Mesodermal cell (in vitro differentiated cells): ENCODE measurements at regions not wholly inside any gene's neighbourhood (a gene's known extent, or its start where the extent isn't known, plus 50 kb on each side); places are given as distances from the start of the nearest gene placed in this dataset.

ENCODE experiments used
- H3K27ac ChIP-seq: 2 replicates; pipeline ENCODE4 v1.7.0; 2013; ENCODE audit warnings: mild to moderate bottlenecking, low read depth, low read length, moderate library complexity; ENCODE audit not compliant: severe bottlenecking
- H3K36me3 ChIP-seq: 2 replicates; pipeline ENCODE4 v1.7.1; 2013; ENCODE audit warnings: mild to moderate bottlenecking, low read length, moderate library complexity; ENCODE audit not compliant: control insufficient read depth, insufficient read depth
- H3K4me1 ChIP-seq: one replicate; pipeline ENCODE4 v1.7.1; 2013; ENCODE audit warnings: mild to moderate bottlenecking, low read length; ENCODE audit not compliant: insufficient read depth, control insufficient read depth, poor library complexity, severe bottlenecking
- H3K4me3 ChIP-seq: 2 replicates; pipeline ENCODE4 v1.7.0; 2013; ENCODE audit warnings: low read length, control low read depth, mild to moderate bottlenecking; ENCODE audit not compliant: insufficient read depth, poor library complexity, severe bottlenecking; ENCODE audit errors: extremely low read depth
- H3K9me3 ChIP-seq: 2 replicates; pipeline ENCODE4 v1.7.1; 2013; ENCODE audit warnings: mild to moderate bottlenecking, low read length, moderate library complexity; ENCODE audit not compliant: control insufficient read depth
- WGBS, 2 experiments: methylation state at CpG; one replicate each; pipeline ENCODE4 v1.1.5; 2013; ENCODE audit warnings: missing lambda C conversion rate in 2 of 2; ENCODE audit not compliant: insufficient coverage in 2 of 2; 5-methylcytosine and 5-hydroxymethylcytosine counted together

GRCh38 chr4:13872155-13872554 lies 244.6 kb upstream of the BOD1L1 start:
- no peak overlapping the region for H3K27ac ChIP-seq
- H3K4me1 ChIP-seq = no peaks in the 10 kb centered on the region
- H3K9me3 ChIP-seq = no peaks in the 10 kb centered on the region
- no peak overlapping the region for H3K4me3 ChIP-seq
- no peaks in the 10 kb centered on the region for H3K36me3 ChIP-seq

- H3K9me3 ChIP-seq = no peaks in the 10 kb centered on the region
- no peak overlapping the region for H3K27ac ChIP-seq
- no peaks in the 10 kb centered on the region for H3K36me3 ChIP-seq
- 67% methylated on average over 1 of the region's 3 CpGs; no CpG with 5 or more reads in 1 of the 2 experiments for WGBS, 2 experiments
- H3K4me1 ChIP-seq = no peaks in the 10 kb centered on the region
- H3K4me3 ChIP-seq = no peak overlapping the region
Measured at GRCh38 chr4:13872955-13873354, 245.4 kb upstream of the BOD1L1 start.

- H3K4me3 ChIP-seq = no peak overlapping the region
- WGBS, 2 experiments = no CpG with 5 or more reads among the region's 1 CpG
- no peaks in the 10 kb centered on the region for H3K4me1 ChIP-seq
- H3K9me3 ChIP-seq = no peaks in the 10 kb centered on the region
- H3K27ac ChIP-seq = no peak overlapping the region
- no peaks in the 10 kb centered on the region for H3K36me3 ChIP-seq
Measured at GRCh38 chr4:13875181-13875580, 247.7 kb upstream of the BOD1L1 start.

GRCh38 chr4:13876131-13876530 lies 248.6 kb upstream of the BOD1L1 start:
- Histone ChIP-seq H3K27ac (no peak overlapping the region), H3K4me1 (no peaks in the 10 kb centered on the region), H3K36me3 (no peaks in the 10 kb centered on the region), H3K9me3 (no peaks in the 10 kb centered on the region), H3K4me3 (no peak overlapping the region)
- 81 to 94% methylated on average over 2 of the region's 3 CpGs for WGBS, 2 experiments

- no peaks in the 10 kb centered on the region for H3K36me3 ChIP-seq
- no peak overlapping the region for H3K4me3 ChIP-seq
- no peaks in the 10 kb centered on the region for H3K4me1 ChIP-seq
- WGBS, 2 experiments = 65 to 75% methylated on average over 5 to 6 of the region's 7 CpGs
- H3K9me3 ChIP-seq = no peaks in the 10 kb centered on the region
- no peak overlapping the region for H3K27ac ChIP-seq
Measured at GRCh38 chr4:13876940-13877339, 249.4 kb upstream of the BOD1L1 start.

- no peak overlapping the region for H3K27ac ChIP-seq
- H3K36me3 ChIP-seq = no peaks in the 10 kb centered on the region
- no peaks in the 10 kb centered on the region for H3K4me1 ChIP-seq
- H3K4me3 ChIP-seq = no peak overlapping the region
- no peaks in the 10 kb centered on the region for H3K9me3 ChIP-seq
- WGBS, 2 experiments = 82% methylated on average over 4 of the region's 4 CpGs; no CpG with 5 or more reads in 1 of the 2 experiments
Measured at GRCh38 chr4:13877626-13878025, 250.1 kb upstream of the BOD1L1 start.

GRCh38 chr4:13881892-13882291 lies 254.4 kb upstream of the BOD1L1 start:
- Histone ChIP-seq H3K4me3 (no peak overlapping the region), H3K36me3 (no peaks in the 10 kb centered on the region), H3K27ac (no peak overlapping the region), H3K4me1 (no peaks in the 10 kb centered on the region), H3K9me3 (no peaks in the 10 kb centered on the region)
- 94 to 100% methylated on average over 1 to 3 of the region's 4 CpGs for WGBS, 2 experiments

- no peaks in the 10 kb centered on the region for H3K9me3 ChIP-seq
- H3K4me1 ChIP-seq = peaks cover 15% of the 10 kb centered on the region
- WGBS, 2 experiments = 100% methylated on average over 2 of the region's 2 CpGs; no CpG with 5 or more reads in 1 of the 2 experiments
- H3K27ac ChIP-seq = no peak overlapping the region
- no peak overlapping the region for H3K4me3 ChIP-seq
- H3K36me3 ChIP-seq = no peaks in the 10 kb centered on the region
Measured at GRCh38 chr4:13887010-13887409, 259.5 kb upstream of the BOD1L1 start.

GRCh38 chr4:13888112-13888511 lies 260.6 kb upstream of the BOD1L1 start:
- peak overlapping the region; percentile 78 for H3K27ac ChIP-seq
- no peak overlapping the region for H3K4me3 ChIP-seq
- H3K36me3 ChIP-seq = no peaks in the 10 kb centered on the region
- peaks cover 26% of the 10 kb centered on the region for H3K4me1 ChIP-seq
- no peaks in the 10 kb centered on the region for H3K9me3 ChIP-seq
- 33 to 57% methylated on average over 1 of the region's 1 CpG for WGBS, 2 experiments

GRCh38 chr4:13891544-13891939 lies 264.0 kb upstream of the BOD1L1 start:
- H3K4me1 ChIP-seq = peaks cover 35% of the 10 kb centered on the region
- no peak overlapping the region for H3K4me3 ChIP-seq
- peak overlapping the region; percentile 95 for H3K27ac ChIP-seq
- no peaks in the 10 kb centered on the region for H3K36me3 ChIP-seq
- H3K9me3 ChIP-seq = no peaks in the 10 kb centered on the region
- WGBS, 2 experiments = 90% methylated on average over 4 to 5 of the region's 6 CpGs

GRCh38 chr4:13892739-13893105 lies 265.2 kb upstream of the BOD1L1 start:
- Histone ChIP-seq H3K9me3 (no peaks in the 10 kb centered on the region), H3K4me1 (peaks cover 35% of the 10 kb centered on the region), H3K36me3 (no peaks in the 10 kb centered on the region), H3K4me3 (no peak overlapping the region), H3K27ac (peak overlapping the region; percentile 95)
- WGBS, 2 experiments = no CpG with 5 or more reads among the region's 1 CpG
